Stomach (tissue), 8 donors: ENCODE measurements at regions not wholly inside any gene's neighbourhood (a gene's known extent, or its start where the extent isn't known, plus 50 kb on each side); places are given as distances from the start of the nearest gene placed in this dataset.

ENCODE experiments used
- DNase-seq, 2 donors: peaks; one replicate each; pipeline versions ENCODE4 v3.0.0 to v3.0.0-alpha.2; 2013 to 2019
- H3K27ac ChIP-seq, 5 donors: fragments of 200-600 bp in 4 of 5; sonication (generic) in 4 of 5; one replicate each; pipeline ENCODE4 v1.5.1; 2013 to 2019; ENCODE audit warnings: mild to moderate bottlenecking in 1 of 5, moderate library complexity in 1 of 5
- H3K27me3 ChIP-seq, 3 donors: fragments of 200-600 bp; sonication (generic); one replicate each; pipeline ENCODE4 v1.5.1; 2017 to 2019; ENCODE audit warnings: mixed run types in 1 of 3
- H3K36me3 ChIP-seq, 4 donors: fragments of 200-600 bp; sonication (generic); 1 replicate in 3 of 4; 2 replicates in 1 of 4; pipeline ENCODE4 v1.5.1; 2016 to 2019
- H3K4me1 ChIP-seq, 4 donors: fragments of 200-600 bp; sonication (generic); one replicate each; pipeline ENCODE4 v1.5.1; 2016 to 2019
- H3K4me3 ChIP-seq, 4 donors: fragments of 200-600 bp; sonication (generic) in 3 of 4; one replicate each; pipeline ENCODE4 v1.5.1; 2016 to 2019; ENCODE audit warnings: mild to moderate bottlenecking in 1 of 4
- H3K9me3 ChIP-seq, 4 donors: fragments of 200-600 bp; sonication (generic); one replicate each; pipeline ENCODE4 v1.5.1; 2016 to 2019
- CTCF ChIP-seq, 7 experiments: fragments of 450-650 bp in 4 of 7; fragments of 200-600 bp in 3 of 7; sonication (generic) in 3 of 7; IDR thresholded peaks; one replicate each; pipeline ENCODE4 v1.5.1; 2016 to 2019; ENCODE audit warnings: antibody characterized with exemption in 7 of 7, control low read depth in 2 of 7, mild to moderate bottlenecking in 1 of 7
- EP300 ChIP-seq: sonication (generic); formaldehyde crosslinking; IDR thresholded peaks from one replicate; pipeline ENCODE4 v1.6.1; 2017; ENCODE audit warnings: antibody characterized with exemption
- POLR2A ChIP-seq, 4 donors: fragments of 450-650 bp; IDR thresholded peaks; one replicate each; pipeline ENCODE4 v1.6.1; 2016; ENCODE audit warnings: antibody characterized with exemption in 4 of 4, control low read depth in 2 of 4, mild to moderate bottlenecking in 1 of 4, moderate library complexity in 1 of 4
- POLR2AphosphoS5 ChIP-seq, 3 donors: sonication (generic); formaldehyde crosslinking; IDR thresholded peaks; one replicate each; pipeline ENCODE4 v1.6.1; 2016; ENCODE audit warnings: antibody characterized with exemption in 3 of 3
- WGBS, 5 donors: extraction: QIAGEN DNeasy Blood & Tissue Kit in 3 of 5; methylation state at CpG; one replicate each; pipeline versions ENCODE4 v1.1.5 to v1.1.7; 2013 to 2018; 5-methylcytosine and 5-hydroxymethylcytosine counted together
- intact Hi-C: fragments of 100-400 bp; cut with DNase I; formaldehyde crosslinking; loops from one replicate; pipeline ENCODE4 v1.15.1; 2023; ENCODE audit warnings: low total_unique reads
- donor health status: healthy with polysubstance abuse.
- donor health status: Bipolar disorder and iron deficiency.
- donor health status: healthy.

GRCh38 chr2:67689651-67690050 lies 292.5 kb downstream of the ETAA1 start:
- intact Hi-C loops: no loop called here
- Histone ChIP-seq H3K4me1 (no peaks in the 10 kb centered on the region), H3K36me3 (no peaks in the 10 kb centered on the region), H3K9me3 (no peaks in the 10 kb centered on the region), H3K4me3 (no peak overlapping the region), H3K27ac (no peak overlapping the region), H3K27me3 (no peaks in the 10 kb centered on the region)
- 47 to 76% (median 61%) methylated on average over 1 of the region's 1 CpG for WGBS, 5 donors
- no peak for DNase-seq
- TF ChIP-seq POLR2AphosphoS5 (IDR thresholded peaks at IDR 0.05) (no peak), EP300 (no peak), POLR2A (IDR thresholded peaks at IDR 0.05) (no peak), CTCF (IDR thresholded peaks at IDR 0.05) (no peak)

GRCh38 chr2:67694445-67694844 lies 297.3 kb downstream of the ETAA1 start:
- no peaks in the 10 kb centered on the region for H3K4me1 ChIP-seq
- TF ChIP-seq CTCF (IDR thresholded peaks at IDR 0.05) (no peak), POLR2AphosphoS5 (IDR thresholded peaks at IDR 0.05) (no peak), POLR2A (IDR thresholded peaks at IDR 0.05) (no peak), EP300 (no peak)
- no peaks in the 10 kb centered on the region for H3K27me3 ChIP-seq
- peak in 1 of 2 donors; percentile 59 for DNase-seq
- H3K36me3 ChIP-seq: no peaks in the 10 kb centered on the region
- H3K9me3 ChIP-seq: no peaks in the 10 kb centered on the region
- WGBS, 5 donors: 12 to 27% (median 17%) methylated on average over 9 to 10 of the region's 10 CpGs
- H3K4me3 ChIP-seq: no peak overlapping the region
- H3K27ac ChIP-seq: no peak overlapping the region
- intact Hi-C loops: no loop called here

- no peaks in the 10 kb centered on the region for H3K36me3 ChIP-seq
- TF ChIP-seq POLR2AphosphoS5 (IDR thresholded peaks at IDR 0.05) (no peak), CTCF (IDR thresholded peaks at IDR 0.05) (no peak), POLR2A (IDR thresholded peaks at IDR 0.05) (no peak), EP300 (no peak)
- H3K27me3 ChIP-seq: no peaks in the 10 kb centered on the region
- H3K4me1 ChIP-seq: no peaks in the 10 kb centered on the region
- DNase-seq: no peak
- intact Hi-C loops: no loop called here
- 78 to 87% (median 83%) methylated on average over 4 of the region's 4 CpGs for WGBS, 5 donors
- H3K4me3 ChIP-seq: no peak overlapping the region
- no peak overlapping the region for H3K27ac ChIP-seq
- no peaks in the 10 kb centered on the region for H3K9me3 ChIP-seq
These were observed 303.9 kb downstream of the ETAA1 start for GRCh38 chr2:67701011-67701410.

- 74 to 86% (median 78%) methylated on average over 4 of the region's 4 CpGs for WGBS, 5 donors
- Histone ChIP-seq H3K27me3 (no peaks in the 10 kb centered on the region), H3K36me3 (no peaks in the 10 kb centered on the region), H3K27ac (no peak overlapping the region), H3K4me3 (no peak overlapping the region), H3K4me1 (no peaks in the 10 kb centered on the region), H3K9me3 (no peaks in the 10 kb centered on the region)
- peak in 1 of 2 donors; percentile 18 for DNase-seq
- TF ChIP-seq POLR2A (IDR thresholded peaks at IDR 0.05) (no peak), CTCF (IDR thresholded peaks at IDR 0.05) (no peak), EP300 (no peak), POLR2AphosphoS5 (IDR thresholded peaks at IDR 0.05) (no peak)
- intact Hi-C loops: no loop called here
These were observed 305.2 kb downstream of the ETAA1 start for GRCh38 chr2:67702284-67702683.
